ENCODE measurements at regions not wholly inside any gene's neighbourhood (a gene's known extent, or its start where the extent isn't known, plus 50 kb on each side); places are given as distances from the start of the nearest gene placed in this dataset.

- no peak for DNase-seq (ENCODE audit: low read depth in 2 of 2)
Measured at GRCh38 chr9:81259896-81260295, 429.5 kb downstream of the TLE1 start.

GRCh38 chr9:81256368-81256767 lies 433.0 kb downstream of the TLE1 start:
- no peak for DNase-seq (ENCODE audit: low read depth in 2 of 2)

- no peak for DNase-seq (ENCODE audit: low read depth in 2 of 2)
Measured at GRCh38 chr9:81250606-81251005, 438.7 kb downstream of the TLE1 start.

- DNase-seq (ENCODE audit: low read depth in 2 of 2): no peak
Measured at GRCh38 chr9:81250041-81250440, 439.3 kb downstream of the TLE1 start.

GRCh38 chr9:81245254-81245956 lies 443.9 kb downstream of the TLE1 start:
- DNase-seq (ENCODE audit: low read depth in 2 of 2): no peak

GRCh38 chr9:81244631-81245030 lies 444.7 kb downstream of the TLE1 start:
- DNase-seq (ENCODE audit: low read depth in 2 of 2): no peak

- no peak for DNase-seq (ENCODE audit: low read depth in 2 of 2)
Measured at GRCh38 chr9:81242866-81243265, 446.5 kb downstream of the TLE1 start.

- no peak for DNase-seq (ENCODE audit: low read depth in 2 of 2)
Measured at GRCh38 chr9:81239388-81239787, 450.0 kb downstream of the TLE1 start.

- DNase-seq (ENCODE audit: low read depth in 2 of 2): no peak
Measured at GRCh38 chr9:81237565-81238231, 451.6 kb downstream of the TLE1 start.

- no peak for DNase-seq (ENCODE audit: low read depth in 2 of 2)
Measured at GRCh38 chr9:81234924-81235610, 454.3 kb downstream of the TLE1 start.

- DNase-seq (ENCODE audit: low read depth in 2 of 2): no peak
Measured at GRCh38 chr9:81231011-81231410, 458.3 kb downstream of the TLE1 start.

GRCh38 chr9:81227507-81228245 lies 461.7 kb downstream of the TLE1 start:
- DNase-seq (ENCODE audit: low read depth in 2 of 2): no peak

GRCh38 chr9:81225596-81225995 lies 463.8 kb downstream of the TLE1 start:
- DNase-seq (ENCODE audit: low read depth in 2 of 2): no peak

- DNase-seq (ENCODE audit: low read depth in 2 of 2): no peak
Measured at GRCh38 chr9:81224166-81225081, 464.9 kb downstream of the TLE1 start.

GRCh38 chr9:81214975-81215374 lies 474.4 kb downstream of the TLE1 start:
- DNase-seq (ENCODE audit: low read depth in 2 of 2): no peak

GRCh38 chr9:81213456-81213855 lies 475.9 kb downstream of the TLE1 start:
- DNase-seq (ENCODE audit: low read depth in 2 of 2): no peak

GRCh38 chr9:81211741-81212140 lies 477.6 kb downstream of the TLE1 start:
- DNase-seq (ENCODE audit: low read depth in 2 of 2): no peak

GRCh38 chr9:81207651-81208050 lies 481.7 kb downstream of the TLE1 start:
- no peak for DNase-seq (ENCODE audit: low read depth in 2 of 2)

GRCh38 chr9:81202292-81202691 lies 487.1 kb downstream of the TLE1 start:
- no peak for DNase-seq (ENCODE audit: low read depth in 2 of 2)

- DNase-seq (ENCODE audit: low read depth in 2 of 2): no peak
Measured at GRCh38 chr9:81195206-81195605, 494.1 kb downstream of the TLE1 start.
